ENCODE measurements at regions not wholly inside any gene's neighbourhood (a gene's known extent, or its start where the extent isn't known, plus 50 kb on each side); places are given as distances from the start of the nearest gene placed in this dataset.

DNA sequence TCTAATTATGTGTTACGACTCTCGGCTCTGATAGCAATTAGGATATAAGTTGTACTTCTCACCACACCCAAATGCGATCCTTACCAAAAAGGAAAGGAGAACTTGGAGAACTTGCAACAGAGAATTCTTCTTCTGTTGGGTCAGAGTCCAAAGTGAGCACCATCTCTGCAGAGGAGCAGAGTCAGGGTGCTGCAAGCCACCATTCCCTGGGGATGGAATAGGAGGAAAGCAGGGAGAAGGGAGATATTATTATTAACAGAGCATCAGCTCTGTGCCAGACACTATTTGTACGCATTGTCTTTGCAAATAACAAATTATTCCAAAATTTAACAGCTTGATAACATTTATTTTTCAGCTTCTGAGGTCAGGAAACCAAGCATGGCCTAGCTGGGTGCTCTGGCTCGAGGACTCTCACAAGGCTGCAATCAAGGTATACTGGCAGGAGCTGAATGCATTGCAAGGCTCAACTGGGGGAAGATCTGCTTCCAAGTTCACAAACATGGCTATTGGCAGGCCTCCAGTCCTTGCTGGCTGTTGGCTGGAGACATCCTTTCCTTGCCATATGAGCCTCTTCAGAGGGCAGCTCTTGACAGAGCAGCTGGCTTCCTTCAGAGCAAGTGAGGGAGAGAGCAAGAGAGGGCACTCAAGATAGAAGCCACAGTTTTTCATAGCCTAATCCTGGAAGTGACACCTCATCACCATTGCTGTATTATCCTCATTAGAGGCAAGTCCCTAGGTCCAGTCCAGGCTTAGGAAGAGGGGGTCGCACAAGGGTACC lies 296.2 kb upstream of the CDH5 start:
- TF ChIP-seq TARDBP (IDR thresholded peaks at IDR 0.05) (no peak), FOXK2 (IDR thresholded peaks at IDR 0.05) (no peak), ZNF384 (IDR thresholded peaks at IDR 0.05) (no peak), ELF4 (IDR thresholded peaks at IDR 0.05) (no peak), FOXA1 (IDR thresholded peaks at IDR 0.05) (no peak), HDGF (IDR thresholded peaks at IDR 0.05; ENCODE audit: borderline replicate concordance) (no peak), FOXM1 (IDR thresholded peaks at IDR 0.05; ENCODE audit: borderline replicate concordance) (no peak), SUZ12 (IDR thresholded peaks at IDR 0.05) (no peak)
- POLR2A ChIA-PET: no interaction called here
- CTCF ChIA-PET: no interaction called here
- no peak for DNase-seq (ENCODE audit: extremely low spot score)

DNA sequence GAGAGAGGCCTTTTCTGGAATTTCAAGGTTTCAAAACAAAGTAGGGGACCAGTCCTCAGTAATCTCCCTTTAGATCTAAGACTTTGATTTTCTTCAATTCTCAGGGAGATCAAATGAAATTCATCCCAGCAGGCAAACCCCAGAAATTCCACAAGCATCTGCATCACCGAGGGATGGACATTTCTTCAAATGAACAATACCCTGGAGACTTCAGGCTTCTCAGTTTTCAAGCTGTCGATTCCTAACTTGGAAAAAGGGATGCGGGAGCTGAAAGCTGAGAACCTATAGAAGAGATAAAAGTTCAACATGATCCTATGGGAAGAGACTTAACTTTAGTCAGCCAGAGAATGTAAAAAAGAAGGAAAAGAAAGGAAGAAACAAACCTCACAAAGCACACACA lies 296.9 kb upstream of the CDH5 start:
- TF ChIP-seq, protein P1, sequence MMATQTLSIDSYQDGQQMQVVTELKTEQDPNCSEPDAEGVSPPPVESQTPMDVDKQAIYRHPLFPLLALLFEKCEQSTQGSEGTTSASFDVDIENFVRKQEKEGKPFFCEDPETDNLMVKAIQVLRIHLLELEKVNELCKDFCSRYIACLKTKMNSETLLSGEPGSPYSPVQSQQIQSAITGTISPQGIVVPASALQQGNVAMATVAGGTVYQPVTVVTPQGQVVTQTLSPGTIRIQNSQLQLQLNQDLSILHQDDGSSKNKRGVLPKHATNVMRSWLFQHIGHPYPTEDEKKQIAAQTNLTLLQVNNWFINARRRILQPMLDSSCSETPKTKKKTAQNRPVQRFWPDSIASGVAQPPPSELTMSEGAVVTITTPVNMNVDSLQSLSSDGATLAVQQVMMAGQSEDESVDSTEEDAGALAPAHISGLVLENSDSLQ (IDR thresholded peaks at IDR 0.05): no peak
- TF ChIP-seq CTBP1 (IDR thresholded peaks at IDR 0.05; ENCODE audit: borderline replicate concordance) (no peak), ARNT (IDR thresholded peaks at IDR 0.05) (no peak), L3MBTL2 (conservative IDR thresholded peaks at IDR 0.05) (no peak), FOXM1 (IDR thresholded peaks at IDR 0.05; ENCODE audit: borderline replicate concordance) (no peak), TARDBP (IDR thresholded peaks at IDR 0.05) (no peak), BHLHE40 (IDR thresholded peaks at IDR 0.05; ENCODE audit: borderline replicate concordance) (no peak), FOXK2 (IDR thresholded peaks at IDR 0.05) (no peak), ZNF384 (IDR thresholded peaks at IDR 0.05) (no peak), SUZ12 (IDR thresholded peaks at IDR 0.05) (no peak), ELF4 (IDR thresholded peaks at IDR 0.05) (no peak), NFRKB (IDR thresholded peaks at IDR 0.05) (no peak)
- ChIA-PET CTCF (no interaction called here), POLR2A (no interaction called here)
- no peak for DNase-seq (ENCODE audit: extremely low spot score)

GRCh38 chr16:66066404-66066803 lies 300.1 kb upstream of the CDH5 start:
- TF ChIP-seq TARDBP (IDR thresholded peaks at IDR 0.05): no peak
- no peak for TF ChIP-seq ZNF384 (IDR thresholded peaks at IDR 0.05)
- no peak for TF ChIP-seq FOXA1 (IDR thresholded peaks at IDR 0.05)
- no peak for TF ChIP-seq HDGF (IDR thresholded peaks at IDR 0.05; ENCODE audit: borderline replicate concordance)
- TF ChIP-seq BHLHE40 (IDR thresholded peaks at IDR 0.05; ENCODE audit: borderline replicate concordance): no peak
- no peak for TF ChIP-seq LEF1 (IDR thresholded peaks at IDR 0.05; ENCODE audit: borderline replicate concordance)
- TF ChIP-seq NFRKB (IDR thresholded peaks at IDR 0.05): no peak
- no peak for TF ChIP-seq ELF4 (IDR thresholded peaks at IDR 0.05)
- TF ChIP-seq FOXK2 (IDR thresholded peaks at IDR 0.05): no peak
- no peak for TF ChIP-seq ARNT (IDR thresholded peaks at IDR 0.05)
- TF ChIP-seq CTBP1 (IDR thresholded peaks at IDR 0.05; ENCODE audit: borderline replicate concordance): no peak
- no peak for TF ChIP-seq FOXM1 (IDR thresholded peaks at IDR 0.05; ENCODE audit: borderline replicate concordance)
- no peak for TF ChIP-seq SP1 (IDR thresholded peaks at IDR 0.05)
- no peak for TF ChIP-seq L3MBTL2 (conservative IDR thresholded peaks at IDR 0.05)
- no peak for DNase-seq (ENCODE audit: extremely low spot score)
- ChIA-PET CTCF (no interaction called here), POLR2A (no interaction called here)

DNA sequence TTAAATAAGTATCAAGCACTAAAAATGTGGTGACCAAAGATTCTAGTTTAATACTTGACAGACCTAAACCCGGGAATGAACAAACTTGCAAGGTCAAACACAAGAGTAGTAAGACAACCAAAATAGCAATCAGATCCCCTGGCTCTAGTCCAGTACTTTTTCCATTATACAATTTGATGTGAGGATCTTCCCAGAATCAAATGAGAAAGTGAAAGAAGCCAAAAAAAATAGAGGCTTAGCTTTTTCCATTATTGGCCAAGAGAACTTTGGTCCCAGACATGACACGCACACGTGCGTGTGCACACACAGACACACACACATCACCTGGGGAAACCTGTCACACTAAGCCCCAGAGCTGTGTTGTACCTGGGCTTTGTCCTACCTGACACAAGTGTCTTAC lies 300.6 kb upstream of the CDH5 start:
- CTCF ChIA-PET: no interaction called here

GRCh38 chr16:66064801-66065530 lies 301.5 kb upstream of the CDH5 start:
- TF ChIP-seq FOXK2 (IDR thresholded peaks at IDR 0.05) (no peak), ARNT (IDR thresholded peaks at IDR 0.05) (no peak), FOXA1 (IDR thresholded peaks at IDR 0.05) (no peak), NFRKB (IDR thresholded peaks at IDR 0.05) (no peak), FOXM1 (IDR thresholded peaks at IDR 0.05; ENCODE audit: borderline replicate concordance) (no peak), SP1 (IDR thresholded peaks at IDR 0.05) (no peak), HDGF (IDR thresholded peaks at IDR 0.05; ENCODE audit: borderline replicate concordance) (no peak), L3MBTL2 (conservative IDR thresholded peaks at IDR 0.05) (no peak), CTBP1 (IDR thresholded peaks at IDR 0.05; ENCODE audit: borderline replicate concordance) (no peak), BHLHE40 (IDR thresholded peaks at IDR 0.05; ENCODE audit: borderline replicate concordance) (no peak), ZNF384 (IDR thresholded peaks at IDR 0.05) (no peak), TARDBP (IDR thresholded peaks at IDR 0.05) (no peak), ELF4 (IDR thresholded peaks at IDR 0.05) (no peak), SUZ12 (IDR thresholded peaks at IDR 0.05) (no peak), LEF1 (IDR thresholded peaks at IDR 0.05; ENCODE audit: borderline replicate concordance) (no peak)
- TF ChIP-seq, protein P1 (IDR thresholded peaks at IDR 0.05): no peak
- POLR2A ChIA-PET: no interaction called here
- CTCF ChIA-PET: no interaction called here
- no peak for DNase-seq (ENCODE audit: extremely low spot score)

More for the DNA sequence above, 300.6 kb upstream of the CDH5 start:
- TF ChIP-seq HDGF (IDR thresholded peaks at IDR 0.05; ENCODE audit: borderline replicate concordance) (no peak), ELF4 (IDR thresholded peaks at IDR 0.05) (no peak), FOXA1 (IDR thresholded peaks at IDR 0.05) (no peak), TARDBP (IDR thresholded peaks at IDR 0.05) (no peak), FOXK2 (IDR thresholded peaks at IDR 0.05) (no peak), BHLHE40 (IDR thresholded peaks at IDR 0.05; ENCODE audit: borderline replicate concordance) (no peak), SP1 (IDR thresholded peaks at IDR 0.05) (no peak), FOXM1 (IDR thresholded peaks at IDR 0.05; ENCODE audit: borderline replicate concordance) (no peak), ZNF384 (IDR thresholded peaks at IDR 0.05) (no peak), NFRKB (IDR thresholded peaks at IDR 0.05) (no peak), CTBP1 (IDR thresholded peaks at IDR 0.05; ENCODE audit: borderline replicate concordance) (no peak), LEF1 (IDR thresholded peaks at IDR 0.05; ENCODE audit: borderline replicate concordance) (no peak), L3MBTL2 (conservative IDR thresholded peaks at IDR 0.05) (no peak), ARNT (IDR thresholded peaks at IDR 0.05) (no peak), SUZ12 (IDR thresholded peaks at IDR 0.05) (no peak)
- TF ChIP-seq, protein P1 (IDR thresholded peaks at IDR 0.05): no peak
- DNase-seq (ENCODE audit: extremely low spot score): no peak
- POLR2A ChIA-PET: no interaction called here

Data from HEK293T (cell line).